Esophagus squamous epithelium (tissue), 5 donors: ENCODE measurements at regions not wholly inside any gene's neighbourhood (a gene's known extent, or its start where the extent isn't known, plus 50 kb on each side); places are given as distances from the start of the nearest gene placed in this dataset.

Experiments
- DNase-seq: peaks from one replicate; lab custom pipeline; 2025; lab: John Stamatoyannopoulos, UW
- H3K27ac ChIP-seq, 4 donors: fragments of 200-600 bp; sonication (generic); one replicate each; pipeline ENCODE4 v1.5.1; 2016 to 2019; ENCODE audit warnings: mild to moderate bottlenecking in 1 of 4
- H3K27me3 ChIP-seq, 4 donors: fragments of 200-600 bp; sonication (generic); 1 replicate in 3 of 4; 2 replicates in 1 of 4; pipeline versions ENCODE4 v1.5.1 to v1.6.0; 2017 to 2021; ENCODE audit warnings: antibody characterized with exemption in 1 of 4
- H3K36me3 ChIP-seq, 3 donors: fragments of 200-600 bp; sonication (generic); one replicate each; pipeline ENCODE4 v1.5.1; 2016 to 2019
- H3K4me1 ChIP-seq, 3 donors: fragments of 200-600 bp; sonication (generic); one replicate each; pipeline ENCODE4 v1.5.1; 2017 to 2019
- H3K4me3 ChIP-seq, 4 donors: fragments of 200-600 bp; sonication (generic); 1 replicate in 3 of 4; 2 replicates in 1 of 4; pipeline ENCODE4 v1.5.1; 2016 to 2019; ENCODE audit warnings: mild to moderate bottlenecking in 2 of 4, moderate library complexity in 1 of 4
- H3K9me3 ChIP-seq, 3 donors: fragments of 200-600 bp; sonication (generic); one replicate each; pipeline ENCODE4 v1.5.1; 2016 to 2019
- CTCF ChIP-seq, 6 experiments: fragments of 450-650 bp in 4 of 6; fragments of 200-600 bp in 2 of 6; sonication (generic) in 2 of 6; IDR thresholded peaks; one replicate each; pipeline ENCODE4 v1.5.1; 2016 to 2019; ENCODE audit warnings: antibody characterized with exemption in 6 of 6, mild to moderate bottlenecking in 4 of 6, moderate library complexity in 4 of 6
- POLR2A ChIP-seq, 4 donors: fragments of 450-650 bp; IDR thresholded peaks; one replicate each; pipeline ENCODE4 v1.6.1; 2017; ENCODE audit warnings: antibody characterized with exemption in 4 of 4, mild to moderate bottlenecking in 4 of 4, moderate library complexity in 3 of 4
- WGBS, 2 donors: methylation state at CpG; one replicate each; pipeline ENCODE4 v1.1.5; 2018; 5-methylcytosine and 5-hydroxymethylcytosine counted together
- intact Hi-C: fragments of 100-400 bp; cut with DNase I; formaldehyde crosslinking; loops from one replicate; pipeline ENCODE4 v1.15.0; 2022
- donor health status: DM: yes; HTN: yes; CAD: no.

GRCh38 chrX:69097451-69098236 is 67.6 kb downstream of the PJA1 start:
- TF ChIP-seq CTCF (IDR thresholded peaks at IDR 0.05) = no peak
- TF ChIP-seq POLR2A (IDR thresholded peaks at IDR 0.05) = no peak
- intact Hi-C loops = loop anchor here (10.0 kb wide), 1 partner anchor 117 kb away; no protein-coding TSS in a partner anchor

DNA sequence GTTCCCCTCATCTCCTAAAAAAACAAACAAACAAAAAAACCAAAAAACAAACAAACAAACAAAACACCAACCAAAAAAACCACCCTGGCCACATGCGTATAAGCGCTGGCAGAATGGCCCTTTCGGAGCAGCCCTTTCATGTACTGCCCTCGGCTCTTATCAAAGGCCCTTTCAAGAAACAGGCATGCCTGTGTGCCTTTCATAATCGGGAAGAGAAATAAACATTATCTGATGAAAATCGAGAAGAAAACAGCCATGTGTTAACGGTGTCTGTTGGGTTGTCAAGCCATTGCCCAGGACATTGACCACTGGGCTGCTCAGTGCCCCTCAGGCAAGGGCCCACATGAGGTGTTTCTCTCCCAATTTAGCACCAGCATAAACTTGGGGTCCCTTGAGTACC is 68.3 kb downstream of the PJA1 start:
- Histone ChIP-seq H3K27ac (no peak overlapping the region), H3K4me1 (peaks cover 0 to 4% (median 0%) of the 10 kb centered on the region in 3 donors), H3K4me3 (no peak overlapping the region), H3K27me3 (no peaks in the 10 kb centered on the region), H3K36me3 (no peaks in the 10 kb centered on the region), H3K9me3 (no peaks in the 10 kb centered on the region)
- DNase-seq = no peak
- intact Hi-C loops = loop anchor here (10.0 kb wide), 1 partner anchor 118 kb away; no protein-coding TSS in a partner anchor
- WGBS, 2 donors = 87% methylated on average over 7 of the region's 7 CpGs; no CpG with 5 or more reads in 1 of the 2 donors
- TF ChIP-seq POLR2A (IDR thresholded peaks at IDR 0.05) (no peak), CTCF (IDR thresholded peaks at IDR 0.05) (no peak)

More at GRCh38 chrX:69097451-69098236, 67.6 kb downstream of the PJA1 start:
- Histone ChIP-seq H3K4me1 (peaks cover 0 to 4% (median 0%) of the 10 kb centered on the region in 3 donors), H3K4me3 (no peak overlapping the region), H3K27ac (no peak overlapping the region), H3K36me3 (no peaks in the 10 kb centered on the region), H3K9me3 (no peaks in the 10 kb centered on the region), H3K27me3 (no peaks in the 10 kb centered on the region)
- 55 to 64% methylated on average over 4 to 14 of the region's 14 CpGs for WGBS, 2 donors
- DNase-seq = no peak

- Histone ChIP-seq H3K36me3 (no peaks in the 10 kb centered on the region), H3K4me1 (peaks cover 0 to 4% (median 0%) of the 10 kb centered on the region in 3 donors), H3K9me3 (no peaks in the 10 kb centered on the region), H3K4me3 (no peak overlapping the region), H3K27ac (no peak overlapping the region), H3K27me3 (no peaks in the 10 kb centered on the region)
- TF ChIP-seq CTCF (IDR thresholded peaks at IDR 0.05) = no peak
- no peak for TF ChIP-seq POLR2A (IDR thresholded peaks at IDR 0.05)
- intact Hi-C loops = loop anchor here (10.0 kb wide), 1 partner anchor 120 kb away; no protein-coding TSS in a partner anchor
- DNase-seq = no peak
- 46% methylated on average over 2 of the region's 3 CpGs; no CpG with 5 or more reads in 1 of the 2 donors for WGBS, 2 donors
These were observed 70.1 kb downstream of the PJA1 start for GRCh38 chrX:69094977-69095669.

DNA sequence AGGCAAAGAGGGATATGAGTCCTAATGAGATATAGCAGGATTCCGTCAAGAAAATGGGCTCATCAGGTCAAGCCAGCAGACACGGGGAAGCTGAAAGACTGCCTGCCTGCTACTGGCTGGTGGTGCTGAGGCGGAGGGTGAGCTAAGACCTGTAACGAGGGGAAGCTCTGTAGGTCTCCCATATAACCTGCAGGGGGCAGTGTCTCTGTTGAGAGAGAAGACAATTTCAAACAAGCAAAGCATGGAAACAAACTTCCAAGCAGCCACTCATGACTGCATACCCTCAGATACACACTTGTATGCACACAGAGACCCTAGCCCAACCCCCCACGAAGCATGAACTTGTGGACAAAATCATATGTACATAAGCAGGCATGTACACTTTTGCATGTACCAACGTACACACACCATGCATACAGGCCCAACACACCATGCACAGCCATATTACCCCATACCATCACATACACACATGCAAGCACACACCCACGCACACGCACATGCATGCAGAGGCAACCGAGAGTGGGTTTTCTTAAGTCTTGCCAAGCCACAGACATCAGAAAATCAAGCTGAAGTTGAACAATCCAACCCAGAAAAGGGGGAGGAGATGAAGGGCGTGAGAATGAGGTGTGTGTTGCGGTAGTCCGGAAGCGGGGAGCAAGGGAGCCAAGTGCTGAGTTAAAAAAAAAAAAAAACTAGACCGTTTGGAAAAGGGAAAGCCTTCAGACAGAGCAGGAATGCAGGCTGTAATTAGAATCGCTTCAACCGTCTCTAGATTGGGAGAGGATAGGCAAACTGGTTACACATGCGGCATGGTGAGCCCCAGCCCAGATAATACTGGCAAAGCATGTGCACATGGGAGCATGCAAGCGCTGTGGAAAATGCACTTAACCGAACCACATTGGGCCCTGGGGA is 71.0 kb downstream of the PJA1 start:
- no peaks in the 10 kb centered on the region for H3K36me3 ChIP-seq
- H3K27ac ChIP-seq = no peak overlapping the region
- DNase-seq = no peak
- no peak for TF ChIP-seq POLR2A (IDR thresholded peaks at IDR 0.05)
- TF ChIP-seq CTCF (IDR thresholded peaks at IDR 0.05) = peak in 5 of 6 experiments; percentile 31 to 57 (median 45)
- no peaks in the 10 kb centered on the region for H3K9me3 ChIP-seq
- H3K4me1 ChIP-seq = peaks cover 0 to 4% (median 0%) of the 10 kb centered on the region in 3 donors
- intact Hi-C loops = loop anchor here (10.0 kb wide), 1 partner anchor 121 kb away; no protein-coding TSS in a partner anchor
- no peaks in the 10 kb centered on the region for H3K27me3 ChIP-seq
- WGBS, 2 donors = 20 to 54% methylated on average over 8 to 19 of the region's 19 CpGs
- H3K4me3 ChIP-seq = no peak overlapping the region
